ENCODE measurements at regions not wholly inside any gene's neighbourhood (a gene's known extent, or its start where the extent isn't known, plus 50 kb on each side); places are given as distances from the start of the nearest gene placed in this dataset.

DNA sequence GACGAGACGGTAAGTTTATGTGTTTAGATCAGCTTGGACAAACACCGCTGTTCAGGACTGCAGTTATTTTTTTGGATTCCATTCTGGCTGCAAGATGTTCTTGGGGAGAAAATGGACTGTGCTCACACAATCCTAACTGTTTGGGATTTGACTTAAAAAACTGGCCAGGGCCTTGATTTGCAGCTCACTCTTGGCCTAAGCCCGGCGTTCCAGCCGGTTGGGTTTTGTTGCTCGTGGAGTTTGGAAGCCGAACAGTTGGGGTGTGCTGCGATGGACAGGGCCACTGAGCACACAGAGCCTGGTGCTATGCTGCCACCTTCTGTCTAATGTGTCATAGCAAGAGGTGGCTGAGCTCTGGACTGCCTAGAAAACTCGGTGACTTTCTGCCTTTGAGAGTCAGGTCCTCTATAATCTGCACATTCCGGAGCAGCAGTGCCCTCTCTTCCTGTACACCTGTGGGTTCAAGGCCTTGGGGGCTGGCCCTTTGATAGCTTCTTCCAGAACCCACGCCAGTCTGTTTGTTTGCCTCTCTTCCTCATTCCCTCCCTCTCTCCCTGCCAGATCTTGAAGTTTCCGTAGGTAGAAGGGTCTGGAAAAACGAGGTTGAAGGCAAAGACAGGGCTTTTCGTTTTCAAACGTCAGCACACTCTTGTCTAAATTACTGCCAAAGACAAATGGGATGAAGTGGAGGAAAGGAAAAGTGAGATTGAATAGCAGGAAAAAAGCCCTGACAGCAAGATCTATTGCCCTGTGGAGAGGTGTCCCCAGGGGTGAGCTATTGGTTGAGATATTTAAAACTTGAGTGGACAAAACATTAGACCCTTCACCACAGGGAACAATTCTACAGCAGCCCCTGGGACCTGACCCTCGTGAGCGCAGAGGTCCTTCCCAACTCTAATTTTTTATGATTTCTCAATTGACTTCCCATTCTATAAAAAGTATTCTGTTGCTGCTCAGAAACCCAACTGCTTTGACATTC is 167.5 kb upstream of the HABP2 start:
- intact Hi-C loops (cut with DNase I; ENCODE audit: low total_unique reads): loop anchor here (2.0 kb wide), 1 partner anchor 165 kb away; no protein-coding TSS in a partner anchor
- no peak overlapping the region for H3K4me3 ChIP-seq
- H3K27me3 ChIP-seq: no peaks in the 10 kb centered on the region
- H3K4me1 ChIP-seq: no peaks in the 10 kb centered on the region
- H3K9me3 ChIP-seq: no peaks in the 10 kb centered on the region
- H3K36me3 ChIP-seq: no peaks in the 10 kb centered on the region
- H3K27ac ChIP-seq: peak overlapping the region; percentile 40 to 49
- DNase-seq (ENCODE audit: low spot score in 2 of 2): peak; percentile 79 to 85
- peak; percentile 37 to 65 (median 48) for TF ChIP-seq POLR2AphosphoS5 (IDR thresholded peaks at IDR 0.05)
- TF ChIP-seq POLR2A (IDR thresholded peaks at IDR 0.05): no peak
- TF ChIP-seq CTCF (IDR thresholded peaks at IDR 0.05): peak; percentile 36 to 88 (median 88)

- Histone ChIP-seq H3K4me3 (no peak overlapping the region), H3K4me1 (no peaks in the 10 kb centered on the region), H3K27me3 (no peaks in the 10 kb centered on the region), H3K36me3 (no peaks in the 10 kb centered on the region), H3K27ac (peak overlapping the region in 1 of 2 donors; percentile 1), H3K9me3 (no peaks in the 10 kb centered on the region)
- intact Hi-C loops (cut with DNase I; ENCODE audit: low total_unique reads): no loop called here
- no peak for TF ChIP-seq CTCF (IDR thresholded peaks at IDR 0.05)
- no peak for TF ChIP-seq POLR2AphosphoS5 (IDR thresholded peaks at IDR 0.05)
- TF ChIP-seq POLR2A (IDR thresholded peaks at IDR 0.05): no peak
- DNase-seq (ENCODE audit: low spot score in 2 of 2): no peak
Observed at GRCh38 chr10:113386005-113386404, 166.8 kb upstream of the HABP2 start.

GRCh38 chr10:113389969-113390368 is 162.9 kb upstream of the HABP2 start:
- H3K27me3 ChIP-seq: no peaks in the 10 kb centered on the region
- no peaks in the 10 kb centered on the region for H3K4me1 ChIP-seq
- no peaks in the 10 kb centered on the region for H3K9me3 ChIP-seq
- intact Hi-C loops (cut with DNase I; ENCODE audit: low total_unique reads): loop anchor here (5.0 kb wide), 1 partner anchor 433 kb away; no protein-coding TSS in a partner anchor
- TF ChIP-seq POLR2A (IDR thresholded peaks at IDR 0.05): no peak
- TF ChIP-seq CTCF (IDR thresholded peaks at IDR 0.05): no peak
- TF ChIP-seq POLR2AphosphoS5 (IDR thresholded peaks at IDR 0.05): no peak
- DNase-seq (ENCODE audit: low spot score in 2 of 2): no peak
- no peak overlapping the region for H3K27ac ChIP-seq
- H3K4me3 ChIP-seq: no peak overlapping the region
- no peaks in the 10 kb centered on the region for H3K36me3 ChIP-seq

GRCh38 chr10:113390896-113391295 is 162.0 kb upstream of the HABP2 start:
- no peak for TF ChIP-seq POLR2AphosphoS5 (IDR thresholded peaks at IDR 0.05)
- TF ChIP-seq POLR2A (IDR thresholded peaks at IDR 0.05): no peak
- TF ChIP-seq CTCF (IDR thresholded peaks at IDR 0.05): no peak
- Histone ChIP-seq H3K4me3 (no peak overlapping the region), H3K27me3 (no peaks in the 10 kb centered on the region), H3K36me3 (no peaks in the 10 kb centered on the region), H3K4me1 (no peaks in the 10 kb centered on the region), H3K27ac (no peak overlapping the region), H3K9me3 (no peaks in the 10 kb centered on the region)
- no peak for DNase-seq (ENCODE audit: low spot score in 2 of 2)
- intact Hi-C loops (cut with DNase I; ENCODE audit: low total_unique reads): loop anchor here (5.0 kb wide), 1 partner anchor 434 kb away; no protein-coding TSS in a partner anchor

DNA sequence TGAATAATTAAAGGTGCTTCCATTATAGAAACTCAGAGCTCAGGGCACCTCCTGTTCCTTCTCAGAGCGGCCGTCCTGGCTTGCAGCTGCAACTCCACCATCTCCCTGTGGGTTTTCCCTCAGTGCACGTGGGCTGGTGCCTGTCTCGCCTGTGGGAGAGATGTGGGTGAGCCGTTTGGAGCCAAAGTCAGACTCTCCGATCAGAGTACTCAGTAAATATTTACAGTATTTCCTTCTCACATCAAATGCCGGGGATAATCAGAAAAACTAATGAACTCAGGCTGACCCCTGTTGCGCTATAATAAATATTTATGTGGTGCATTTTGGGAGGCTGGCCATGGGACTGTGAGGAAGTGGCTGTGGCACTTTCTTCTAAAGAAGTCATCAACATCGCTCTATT is 155.8 kb upstream of the HABP2 start:
- Histone ChIP-seq H3K4me1 (peaks cover 0 to 4% of the 10 kb centered on the region in 2 donors), H3K4me3 (no peak overlapping the region), H3K27ac (no peak overlapping the region), H3K36me3 (no peaks in the 10 kb centered on the region), H3K27me3 (no peaks in the 10 kb centered on the region), H3K9me3 (no peaks in the 10 kb centered on the region)
- intact Hi-C loops (cut with DNase I; ENCODE audit: low total_unique reads): no loop called here
- DNase-seq (ENCODE audit: low spot score in 2 of 2): no peak
- TF ChIP-seq POLR2A (IDR thresholded peaks at IDR 0.05) (no peak), CTCF (IDR thresholded peaks at IDR 0.05) (no peak), POLR2AphosphoS5 (IDR thresholded peaks at IDR 0.05) (no peak)
